GM18499 (cell line): ENCODE measurements at regions not wholly inside any gene's neighbourhood (a gene's known extent, or its start where the extent isn't known, plus 50 kb on each side); places are given as distances from the start of the nearest gene placed in this dataset.
"Not testable (repeated sequence)": the region's sequence is repeated elsewhere in the genome, so short reads cannot be mapped to it uniquely, and the experiment has no call there.

Experiments used
- ATAC-seq: cut with Tn5 transposase; IDR thresholded peaks from one replicate; pipeline ENCODE4 v1.9.1; 2021; ENCODE audit warnings: moderate number of reproducible peaks; ENCODE audit not compliant: insufficient read depth, unreplicated experiment

GRCh38 chr4:78691334-78691754 lies 84.8 kb upstream of the BMP2K start:
- no peak for ATAC-seq

- no peak for ATAC-seq
Measured at GRCh38 chr4:78691971-78692821, 84.0 kb upstream of the BMP2K start.

- no peak for ATAC-seq
Measured at GRCh38 chr4:78692822-78693170, 83.4 kb upstream of the BMP2K start.

DNA sequence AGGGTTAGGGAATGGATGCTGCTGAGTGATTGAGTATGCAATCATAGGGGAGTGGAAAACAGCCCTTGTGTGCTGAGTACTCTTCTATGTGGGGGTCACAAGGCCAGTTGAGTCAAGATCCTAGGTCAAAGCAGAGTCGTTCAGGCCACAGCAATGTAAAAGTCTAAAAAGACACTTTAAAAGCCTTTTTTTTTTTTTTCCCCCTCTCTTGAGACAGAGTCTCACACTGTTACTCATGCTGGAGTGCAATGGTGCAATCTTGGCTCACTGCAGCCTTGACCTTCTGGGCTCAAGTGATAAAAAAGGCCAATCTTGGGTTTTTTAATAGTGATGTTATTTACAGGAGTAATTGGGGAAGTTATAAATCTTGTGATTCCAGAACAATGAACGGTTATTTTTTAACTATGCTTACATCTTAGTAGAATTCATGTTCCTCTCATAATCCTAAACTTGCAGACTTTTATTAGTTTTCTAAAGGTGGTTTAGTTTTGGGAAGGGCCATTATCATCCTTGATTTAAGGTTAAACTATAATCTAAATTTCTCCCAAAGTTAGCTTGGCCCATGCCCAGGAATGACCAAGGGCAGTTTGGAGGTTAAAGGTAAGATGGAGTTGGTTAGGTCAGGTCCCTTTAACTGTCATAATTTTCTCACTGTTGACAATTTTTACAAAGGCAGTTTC lies 82.2 kb upstream of the BMP2K start:
- ATAC-seq: no peak

GRCh38 chr4:78694457-78694787 lies 81.7 kb upstream of the BMP2K start:
- ATAC-seq: no peak

GRCh38 chr4:78695910-78696309 lies 80.2 kb upstream of the BMP2K start:
- no peak for ATAC-seq

DNA sequence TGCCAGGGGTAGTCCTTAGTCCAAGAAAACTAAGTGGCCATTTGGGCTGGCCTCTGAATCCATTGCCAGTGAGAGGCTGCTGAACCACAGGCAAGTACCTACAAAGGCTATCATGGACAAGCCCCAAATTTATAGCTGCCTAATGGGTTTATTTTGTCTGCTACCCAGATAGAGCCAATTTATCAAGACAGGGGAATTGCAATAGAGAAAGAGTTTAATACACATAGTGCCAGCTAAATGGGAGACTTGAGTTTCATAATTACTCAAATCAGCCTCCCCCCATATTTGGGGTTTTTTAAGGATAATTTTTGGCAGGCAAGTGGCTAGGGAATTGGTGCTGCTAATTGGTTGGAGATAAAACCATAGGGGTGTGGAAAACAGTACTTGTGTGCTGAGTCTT lies 73.1 kb upstream of the BMP2K start:
- no peak for ATAC-seq

- ATAC-seq: no peak
Measured at GRCh38 chr4:78704317-78704716, 71.8 kb upstream of the BMP2K start.

DNA sequence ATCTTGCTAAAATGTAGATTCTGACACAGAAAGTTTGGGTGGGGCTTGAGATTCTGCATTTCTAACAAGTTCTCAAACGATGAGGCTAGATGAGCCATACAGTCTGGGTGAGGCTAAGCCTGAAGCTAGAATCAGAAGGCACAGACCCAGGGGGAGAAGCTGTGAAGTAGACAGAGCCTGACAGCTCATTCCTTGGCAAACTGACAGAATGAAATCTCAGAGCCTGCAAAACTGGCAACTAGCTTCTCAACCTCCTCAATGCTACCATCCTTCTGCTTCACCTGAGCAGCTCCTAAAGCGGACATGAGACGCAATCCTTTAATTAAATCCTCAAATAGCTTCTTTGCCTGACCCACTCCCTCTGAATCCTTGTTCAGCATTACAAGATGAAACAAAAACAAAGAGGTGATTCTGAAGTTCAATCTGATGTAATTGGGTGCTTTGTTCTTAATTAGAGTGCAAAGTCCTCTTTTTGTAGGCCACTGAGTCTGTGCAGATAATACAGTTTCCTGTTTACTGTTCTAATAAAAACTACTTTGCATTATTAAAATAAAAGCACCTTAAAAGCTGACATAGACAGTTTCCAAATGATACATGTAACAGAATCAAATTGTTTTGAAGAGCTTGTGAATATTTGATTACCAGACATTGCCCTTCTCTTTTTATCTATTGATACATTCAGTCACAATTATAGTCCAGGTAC lies 71.0 kb upstream of the BMP2K start:
- no peak for ATAC-seq

DNA sequence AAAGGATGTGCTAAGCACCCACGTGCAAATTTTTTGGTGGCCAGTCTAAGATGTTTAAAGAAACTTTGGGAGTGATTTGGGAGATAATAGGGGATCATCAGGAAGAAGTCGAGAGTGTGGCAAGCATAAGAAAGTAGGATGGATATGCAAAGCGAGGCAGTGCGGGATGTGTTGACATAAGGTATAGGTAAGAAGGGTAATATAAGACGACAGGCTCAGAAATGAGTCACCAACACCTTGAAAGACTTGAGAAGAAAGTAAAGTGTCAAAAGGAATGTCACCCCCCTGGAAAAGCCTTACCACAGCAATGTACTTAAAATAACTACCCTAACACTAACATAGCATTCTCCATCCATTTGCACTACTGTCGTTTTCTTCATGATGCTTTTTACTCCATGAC lies 69.8 kb upstream of the BMP2K start:
- no peak for ATAC-seq

GRCh38 chr4:78707268-78707667 lies 68.9 kb upstream of the BMP2K start:
- ATAC-seq: no peak

- ATAC-seq: no peak
Measured at GRCh38 chr4:78707793-78708192, 68.4 kb upstream of the BMP2K start.

- no peak for ATAC-seq
Measured at GRCh38 chr4:78710536-78710935, 65.6 kb upstream of the BMP2K start.

DNA sequence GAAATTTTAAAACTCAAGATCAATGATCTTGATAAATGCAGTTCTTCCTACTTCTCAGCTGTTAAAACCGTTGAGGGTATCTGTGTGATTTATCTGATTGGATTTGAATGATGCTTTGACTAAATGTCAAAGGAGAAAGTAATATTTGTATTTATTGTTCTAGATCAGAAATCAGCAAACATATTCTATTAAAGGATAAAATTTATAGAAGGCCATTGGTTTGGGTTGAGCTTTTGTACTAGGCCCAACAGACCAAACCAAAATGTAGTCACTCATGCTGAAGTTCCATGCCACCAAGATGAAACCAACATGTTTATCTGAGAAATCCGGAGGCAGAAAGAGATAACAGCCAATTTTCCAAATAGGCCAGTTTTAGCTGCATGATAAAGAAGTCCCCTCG lies 64.5 kb upstream of the BMP2K start:
- no peak for ATAC-seq

DNA sequence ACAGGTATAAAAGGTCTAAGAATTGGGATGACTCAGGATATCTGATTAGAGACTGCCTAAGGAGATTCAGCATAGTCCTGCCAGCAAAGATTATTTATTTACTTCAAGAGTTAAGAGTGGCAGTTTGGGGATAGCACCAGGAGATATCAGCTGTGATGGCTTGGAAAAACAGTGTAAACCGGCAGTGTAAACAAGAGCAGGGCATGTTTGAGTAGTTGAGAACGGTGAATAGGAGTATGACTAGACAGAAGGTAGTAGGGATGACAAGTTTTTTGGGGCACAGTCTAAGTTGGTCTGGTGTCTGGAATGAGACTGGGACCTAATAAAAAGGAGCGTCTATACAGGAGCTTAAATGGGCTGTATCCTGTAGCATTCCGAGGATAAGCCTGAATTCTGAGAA lies 61.6 kb upstream of the BMP2K start:
- ATAC-seq: not testable (repeated sequence)

GRCh38 chr4:78715372-78715771 lies 60.8 kb upstream of the BMP2K start:
- not testable (repeated sequence) for ATAC-seq

GRCh38 chr4:78717712-78718111 lies 58.4 kb upstream of the BMP2K start:
- ATAC-seq: not testable (repeated sequence)

DNA sequence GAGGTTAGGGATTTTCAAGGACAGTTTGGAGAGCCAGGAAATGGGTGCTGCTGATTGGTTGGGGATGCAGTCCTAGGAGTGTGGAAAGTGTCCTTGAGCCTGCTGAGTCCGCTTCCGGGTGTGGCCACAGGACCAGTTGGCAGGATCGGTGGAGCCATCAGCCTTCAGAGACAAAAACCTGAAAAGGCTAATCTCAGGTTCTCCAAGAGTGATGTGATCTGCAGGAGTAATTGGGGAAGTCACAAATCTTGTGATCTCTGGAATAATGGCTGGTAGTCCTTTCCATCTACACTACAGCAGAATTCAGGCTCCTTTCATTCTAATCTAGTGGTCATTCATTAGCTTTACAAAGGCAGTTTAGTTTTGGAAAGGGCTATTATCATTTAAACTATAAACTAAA lies 55.9 kb upstream of the BMP2K start:
- no peak for ATAC-seq

DNA sequence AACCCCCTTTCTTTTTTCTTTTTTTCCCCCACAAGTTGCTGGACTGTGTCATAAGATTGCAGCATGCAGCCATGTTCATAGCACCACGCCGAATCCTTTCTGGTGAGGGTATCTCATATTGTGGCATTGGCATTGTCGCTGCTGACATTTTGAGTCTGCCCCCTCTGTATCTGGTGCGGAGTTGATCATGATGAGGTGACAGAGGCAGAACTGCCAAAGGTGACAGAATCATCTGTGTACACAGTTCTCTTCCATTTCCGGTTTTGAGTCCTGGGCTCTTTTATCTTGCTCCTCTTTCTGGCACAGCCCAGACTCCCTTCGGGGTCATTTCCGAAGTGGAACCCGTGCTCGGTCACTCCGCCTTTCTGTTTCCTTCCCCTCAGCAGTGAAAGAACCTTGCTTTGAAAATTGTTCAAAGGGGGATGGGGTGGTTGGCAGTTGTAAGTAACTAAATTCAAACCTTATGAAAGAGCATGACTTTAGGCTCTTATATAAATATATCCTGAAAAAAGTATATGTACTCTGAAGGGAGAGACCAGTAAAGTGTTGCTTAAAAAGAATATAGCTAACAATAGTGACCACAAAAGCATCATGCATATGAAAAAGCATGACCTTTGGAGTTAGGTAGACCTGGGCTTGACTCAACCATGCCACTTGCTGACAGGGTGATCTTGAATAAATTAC lies 55.0 kb upstream of the BMP2K start:
- ATAC-seq: no peak

- ATAC-seq: no peak
Measured at GRCh38 chr4:78721747-78722146, 54.4 kb upstream of the BMP2K start.

DNA sequence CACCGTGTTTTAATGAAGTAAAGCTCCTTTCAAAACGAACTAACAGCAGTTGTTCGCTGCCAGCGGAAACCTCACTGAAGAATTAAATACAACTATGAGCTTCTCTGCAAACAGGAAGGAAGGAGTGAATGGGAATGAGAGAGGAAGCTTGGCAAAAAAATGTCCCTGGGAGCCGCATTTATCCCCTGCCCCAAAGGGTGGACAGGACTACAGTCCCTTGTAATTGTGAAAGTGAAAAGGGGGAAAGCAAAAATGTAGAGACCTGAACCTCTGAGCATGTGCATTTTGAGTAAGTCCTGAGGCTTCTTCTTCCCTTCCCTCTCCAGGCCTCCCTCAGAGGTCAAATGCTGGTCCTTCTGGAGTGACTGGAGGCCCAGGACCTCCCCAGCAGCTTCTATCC lies 53.8 kb upstream of the BMP2K start:
- ATAC-seq: no peak
